ENCODE measurements at regions not wholly inside any gene's neighbourhood (a gene's known extent, or its start where the extent isn't known, plus 50 kb on each side); places are given as distances from the start of the nearest gene placed in this dataset.
"Not testable (repeated sequence)": the region's sequence is repeated elsewhere in the genome, so short reads cannot be mapped to it uniquely, and the experiment has no call there.

DNA sequence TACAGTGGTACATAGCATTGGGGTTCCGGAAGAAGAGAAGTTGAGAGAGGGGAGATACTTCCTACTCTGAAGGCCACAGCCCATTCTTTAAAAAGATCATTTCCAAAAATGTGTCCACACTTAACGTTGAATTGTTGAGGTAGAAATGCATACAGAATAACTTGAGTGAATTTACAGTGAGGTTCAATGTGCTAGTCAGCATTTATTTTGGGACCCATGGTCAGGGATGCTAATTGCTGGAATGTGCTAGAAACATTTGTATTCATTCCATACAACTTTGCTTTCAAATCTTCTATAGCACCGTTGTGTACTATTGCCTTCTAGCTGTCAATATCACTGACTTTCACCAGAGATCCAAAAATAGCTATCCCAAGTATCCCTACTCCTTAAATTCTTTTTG, 325.9 kb downstream of the SATB2 start:
- no peak for DNase-seq (ENCODE audit: low read depth in 2 of 2)

DNA sequence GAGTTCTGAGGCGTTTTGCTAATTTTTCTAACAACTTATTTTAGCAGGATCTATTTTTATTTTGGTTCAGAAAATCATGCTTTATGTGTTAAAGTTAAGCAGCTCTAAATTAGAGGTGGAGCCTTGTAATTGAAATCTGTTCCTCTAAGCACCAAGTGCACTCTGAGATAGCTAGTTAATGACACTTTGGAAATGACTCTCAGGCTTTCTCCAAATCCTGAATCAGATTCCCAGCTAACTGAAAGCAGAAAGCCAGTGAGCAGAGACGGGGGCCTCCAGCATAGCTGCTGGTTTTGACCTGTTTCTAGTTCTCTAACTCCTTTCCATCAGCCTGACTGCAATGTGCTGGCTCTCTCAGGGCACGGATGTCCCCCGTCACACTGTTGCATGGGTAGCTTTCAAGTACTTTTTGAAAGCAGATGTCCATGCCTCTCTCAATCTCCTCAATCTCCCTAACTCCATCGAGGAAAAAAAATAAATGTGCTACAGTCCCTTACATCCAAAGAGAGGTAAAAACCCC, 326.5 kb downstream of the SATB2 start:
- DNase-seq (ENCODE audit: low read depth in 2 of 2) = no peak

DNA sequence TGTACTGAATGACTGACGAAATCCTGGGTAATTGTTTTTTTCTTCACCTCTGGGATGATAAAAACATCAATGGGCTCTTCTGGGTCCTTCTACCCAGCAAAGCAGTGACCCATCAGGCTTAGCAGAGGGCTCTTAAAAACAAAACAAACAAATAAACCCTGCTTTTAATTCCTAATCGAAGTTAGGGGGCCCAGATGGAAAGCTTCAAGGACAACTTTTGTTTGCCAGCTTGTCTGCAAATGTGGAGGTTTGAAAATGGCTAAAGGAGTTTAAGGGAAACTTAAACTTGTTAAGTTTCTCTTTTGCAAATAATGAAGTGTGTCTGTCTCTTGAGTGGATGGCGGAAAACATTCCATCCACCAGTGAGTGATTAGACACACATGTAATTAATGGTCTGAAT, 327.2 kb downstream of the SATB2 start:
- no peak for DNase-seq (ENCODE audit: low read depth in 2 of 2)

DNA sequence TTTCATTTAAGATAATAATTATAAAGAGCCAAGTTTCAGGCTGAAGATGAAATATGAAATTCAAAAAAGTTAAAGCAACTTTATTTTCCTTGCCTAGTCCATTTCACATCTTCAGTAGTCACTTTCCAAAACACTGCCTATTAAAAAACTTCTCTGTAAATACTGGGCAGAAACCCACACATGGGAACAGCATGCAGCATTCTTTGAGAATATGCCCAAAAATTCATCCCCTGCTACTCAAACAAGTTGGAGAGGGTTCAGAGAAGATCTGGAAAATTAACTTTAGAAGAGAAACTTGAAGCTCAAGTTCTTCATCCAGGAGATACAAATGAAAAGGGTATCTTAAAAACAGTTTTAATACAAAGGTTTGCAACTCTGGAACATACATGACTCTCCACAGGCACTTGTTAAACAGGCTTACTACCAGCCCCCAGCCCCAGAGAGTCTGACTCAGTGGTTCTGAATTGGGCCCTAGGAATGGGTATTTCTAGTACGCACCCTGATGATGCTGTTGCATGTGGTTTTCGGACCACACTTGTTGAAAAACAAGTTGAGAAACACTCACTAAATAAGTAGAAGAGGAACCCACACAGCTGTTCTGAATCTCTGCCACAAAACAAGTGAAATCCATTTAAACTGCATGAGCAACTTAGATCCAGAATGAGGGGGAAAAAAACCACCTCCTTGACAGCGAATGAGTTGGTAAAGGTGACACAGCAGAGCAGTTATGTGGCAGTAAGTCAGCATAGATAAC, 329.1 kb downstream of the SATB2 start:
- DNase-seq (ENCODE audit: low read depth in 2 of 2) = no peak

DNA sequence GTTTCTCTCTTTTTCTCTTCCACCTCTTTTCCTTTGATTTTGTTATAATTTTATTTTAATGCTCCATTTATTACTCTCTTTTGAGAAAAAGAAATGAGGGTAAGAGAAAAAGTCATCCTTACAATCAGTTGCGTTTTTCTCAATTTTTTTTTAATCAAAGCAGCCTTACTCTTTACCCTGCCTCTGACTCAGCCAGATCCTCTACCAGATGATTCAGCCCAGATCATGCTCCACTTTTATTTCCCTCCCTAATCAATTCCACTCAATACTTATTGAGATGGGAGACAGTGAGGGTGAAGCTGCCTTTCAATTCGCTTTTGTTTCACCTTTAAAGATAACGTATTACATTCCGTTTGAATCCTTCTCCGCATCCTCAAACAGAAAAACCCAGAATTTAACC, 337.9 kb downstream of the SATB2 start:
- no peak for DNase-seq (ENCODE audit: low read depth in 2 of 2)

DNA sequence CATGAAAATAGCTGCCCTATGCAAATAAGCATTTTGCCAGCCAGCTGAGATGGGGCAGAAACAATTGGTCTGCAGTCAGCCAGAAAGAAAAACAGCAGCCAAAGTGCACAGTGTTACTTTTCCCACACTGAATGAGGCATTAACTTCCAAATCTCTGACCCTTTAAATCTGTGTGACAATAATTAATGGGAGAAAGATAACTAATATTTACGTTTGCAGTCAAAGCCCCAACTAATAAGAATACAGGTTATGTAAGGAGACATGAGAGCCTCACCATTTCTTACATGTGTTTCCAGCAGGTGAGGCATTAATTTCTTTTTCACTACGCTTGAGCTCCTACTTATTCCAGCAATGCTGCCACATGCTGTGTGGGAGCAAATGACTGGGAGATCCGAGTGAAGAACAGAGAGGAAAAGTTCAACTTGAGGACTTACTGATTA, 339.0 kb downstream of the SATB2 start:
- DNase-seq (ENCODE audit: low read depth in 2 of 2) = no peak

DNA sequence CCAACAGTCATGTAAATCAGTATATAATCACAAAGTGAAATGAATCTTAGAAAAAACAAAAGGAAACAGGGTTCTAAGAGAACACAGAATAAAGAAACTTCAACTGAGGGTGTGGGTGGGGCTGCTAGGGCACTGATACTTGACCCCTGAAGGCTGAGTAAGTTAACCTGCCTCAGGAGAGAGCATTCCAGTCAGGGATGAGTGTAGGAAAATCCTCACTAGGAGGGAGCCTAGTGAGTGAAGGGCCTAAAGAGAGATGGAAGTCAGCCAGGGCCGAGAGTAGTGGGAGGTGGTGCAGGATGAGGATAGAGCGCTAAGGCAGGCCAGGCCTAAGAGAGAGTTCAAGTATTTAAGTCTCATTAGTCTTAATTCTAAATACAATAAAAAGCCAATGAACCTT, 342.6 kb downstream of the SATB2 start:
- no peak for DNase-seq (ENCODE audit: low read depth in 2 of 2)

DNA sequence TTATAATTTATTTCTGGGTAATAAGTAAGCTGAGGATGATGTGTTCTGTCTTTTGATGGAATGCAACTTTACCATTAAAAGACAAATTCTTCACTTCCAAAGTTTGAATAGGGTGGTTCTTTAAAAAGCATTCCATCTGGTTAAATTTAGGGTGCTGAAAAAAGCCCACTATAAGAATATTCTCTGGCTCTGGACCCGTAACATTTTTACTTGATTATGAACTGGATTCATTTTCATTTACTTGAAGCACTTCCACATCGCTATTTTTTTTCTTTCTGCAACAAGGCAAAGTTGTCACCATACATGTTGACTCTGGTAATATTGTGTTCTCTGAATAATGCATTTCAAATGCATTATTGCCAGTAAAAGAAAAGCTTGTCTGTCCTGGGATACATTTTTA, 344.6 kb downstream of the SATB2 start:
- DNase-seq (ENCODE audit: low read depth in 2 of 2) = no peak

DNA sequence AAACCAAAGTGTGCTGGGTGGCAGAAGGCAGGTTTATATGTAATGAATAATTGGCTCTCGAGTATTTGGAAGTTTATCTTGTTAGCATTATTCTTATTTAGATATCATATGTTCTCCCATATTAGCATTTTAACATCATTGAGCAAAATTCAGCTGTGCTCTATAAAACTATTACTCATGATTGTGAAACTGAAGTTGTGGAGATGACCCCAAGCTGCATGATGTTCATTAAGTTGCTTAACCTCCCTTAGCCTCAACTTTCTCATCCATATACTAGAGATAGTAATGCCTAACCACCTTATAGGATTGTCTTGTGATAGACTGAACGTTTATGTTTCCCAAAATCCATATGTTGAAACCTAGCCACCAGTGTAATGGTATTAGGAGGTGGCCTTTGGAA, 346.3 kb downstream of the SATB2 start:
- no peak for DNase-seq (ENCODE audit: low read depth in 2 of 2)

DNA sequence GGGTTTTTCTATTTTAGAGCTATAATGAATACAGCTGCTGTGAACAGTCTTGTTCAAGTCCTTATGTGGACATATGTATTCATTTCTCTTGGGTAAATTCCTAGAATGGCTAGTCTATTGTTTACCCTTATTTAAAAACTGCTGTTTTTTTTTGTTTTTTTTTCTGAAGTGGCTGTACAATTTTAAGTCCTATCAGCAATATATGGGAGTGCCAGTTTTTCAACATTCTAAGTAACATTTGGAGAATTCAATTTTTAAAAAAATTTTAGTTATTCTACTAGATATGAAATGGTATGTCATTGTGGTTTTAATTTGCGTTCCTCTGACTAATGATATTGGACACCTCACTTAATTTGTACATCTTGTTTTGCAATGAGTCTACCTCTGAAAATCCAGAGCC, 349.7 kb downstream of the SATB2 start:
- no peak for DNase-seq (ENCODE audit: low read depth in 2 of 2)

DNA sequence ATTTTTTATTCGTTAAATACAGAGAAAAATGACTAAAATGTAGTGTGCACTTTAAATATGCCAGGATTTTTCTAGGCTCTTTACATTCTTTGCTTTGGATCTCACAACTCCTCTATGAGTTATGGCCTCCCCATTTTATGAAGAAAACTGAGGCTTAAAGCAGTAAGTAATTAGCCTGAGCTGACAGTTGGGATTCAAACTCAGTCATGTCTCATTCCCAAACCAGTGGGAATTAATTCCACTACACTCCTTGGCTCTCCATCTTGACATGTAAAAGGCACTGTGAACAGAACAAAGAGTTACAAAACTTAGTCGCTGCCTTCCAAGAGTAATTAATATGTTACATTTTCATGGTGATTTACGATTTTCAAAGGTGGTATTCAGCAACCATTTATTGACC, 351.9 kb downstream of the SATB2 start:
- no peak for DNase-seq (ENCODE audit: low read depth in 2 of 2)

DNA sequence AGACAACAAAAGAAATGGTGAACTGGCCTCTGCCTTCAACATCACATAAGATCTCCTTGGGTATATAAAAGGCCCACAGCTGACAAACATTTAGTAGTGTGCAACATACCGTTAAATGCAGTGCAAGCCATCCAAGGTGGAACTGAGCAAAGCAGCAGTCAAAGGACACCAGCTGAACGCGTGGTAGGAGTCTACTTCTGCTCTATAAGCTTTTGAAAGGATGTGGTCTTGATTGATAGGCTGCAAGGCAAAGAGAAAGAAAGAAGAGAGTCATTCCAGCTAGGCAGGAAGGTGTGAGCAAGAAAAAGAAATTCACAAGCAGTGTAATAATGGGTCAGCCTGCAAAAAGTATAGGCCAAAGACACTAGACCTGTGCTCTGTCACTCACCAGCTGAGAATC, 356.3 kb downstream of the SATB2 start:
- no peak for DNase-seq (ENCODE audit: low read depth in 2 of 2)

DNA sequence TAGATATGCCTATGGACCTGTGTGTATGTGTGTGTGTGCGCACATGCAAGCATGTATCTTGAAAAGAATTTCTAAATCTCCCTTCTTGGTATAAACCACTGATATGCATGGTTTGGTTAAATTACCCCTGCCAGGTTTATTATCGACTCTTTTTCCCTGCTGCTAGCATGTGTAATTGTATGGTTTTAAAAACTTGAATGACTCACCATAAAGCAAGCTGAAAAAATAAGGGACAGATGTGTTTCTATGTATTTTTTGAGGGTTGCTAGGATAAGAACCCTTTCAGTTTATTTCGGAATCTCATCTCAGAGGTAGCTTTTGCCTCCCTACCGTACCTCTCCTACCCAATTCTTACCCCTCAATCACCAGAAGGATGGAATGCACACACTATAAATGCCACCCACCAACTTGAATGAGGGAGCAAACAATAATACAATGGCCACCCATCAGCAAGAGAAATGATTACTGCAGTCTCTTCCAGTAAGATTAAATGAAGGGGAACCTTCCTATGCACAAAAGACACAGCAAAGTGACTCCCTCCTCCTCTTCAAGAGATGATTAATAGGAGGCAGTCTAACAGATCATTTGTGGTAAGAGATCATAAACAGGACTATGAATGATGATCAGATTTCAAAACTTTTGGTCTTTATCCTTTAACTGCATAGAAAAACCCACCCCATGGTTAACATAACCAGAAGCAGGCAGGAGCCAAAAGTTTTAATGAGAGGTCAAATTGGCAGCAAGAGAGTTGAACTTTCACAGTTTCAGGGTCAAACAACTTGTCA, 357.2 kb downstream of the SATB2 start:
- no peak for DNase-seq (ENCODE audit: low read depth in 2 of 2)

DNA sequence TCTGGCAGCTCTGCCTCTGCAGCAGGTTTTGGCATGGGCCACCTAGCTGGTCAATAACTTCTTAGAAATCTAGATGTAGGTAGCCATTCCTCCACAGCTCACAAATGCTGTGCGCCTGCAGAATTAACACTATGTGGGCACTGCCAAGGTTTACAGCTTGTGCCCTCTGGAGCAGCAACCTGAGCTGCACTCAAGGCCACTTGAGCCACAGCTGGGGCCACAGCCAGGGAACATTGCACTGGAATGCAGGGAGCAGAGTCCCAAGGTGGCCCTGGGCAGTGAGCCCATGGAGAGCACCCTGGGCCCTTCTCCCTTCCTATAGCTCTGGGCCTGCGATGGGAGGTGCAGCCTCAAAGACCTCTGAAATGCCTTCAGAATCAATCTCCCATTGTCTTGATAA, 365.3 kb downstream of the SATB2 start:
- DNase-seq (ENCODE audit: low read depth in 2 of 2) = no peak

DNA sequence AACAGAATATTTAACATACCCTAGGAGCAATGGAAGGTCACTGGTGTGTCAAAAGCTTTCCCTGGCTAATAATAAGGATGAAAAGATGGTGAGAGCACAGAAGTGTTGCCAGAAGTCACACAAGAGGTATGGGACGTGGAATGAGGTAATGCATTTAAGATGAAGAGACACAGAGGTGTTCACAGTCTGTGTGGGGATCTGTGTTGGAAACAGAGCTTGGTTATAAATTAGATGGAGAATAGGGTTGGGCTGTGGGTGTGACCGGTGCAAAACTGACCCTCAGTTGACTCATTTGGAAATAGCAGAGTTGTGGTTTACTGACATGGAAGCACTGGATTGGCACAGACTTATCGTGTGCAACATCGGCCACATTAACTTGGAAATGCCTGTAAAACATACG, 372.5 kb downstream of the SATB2 start:
- no peak for DNase-seq (ENCODE audit: low read depth in 2 of 2)

DNA sequence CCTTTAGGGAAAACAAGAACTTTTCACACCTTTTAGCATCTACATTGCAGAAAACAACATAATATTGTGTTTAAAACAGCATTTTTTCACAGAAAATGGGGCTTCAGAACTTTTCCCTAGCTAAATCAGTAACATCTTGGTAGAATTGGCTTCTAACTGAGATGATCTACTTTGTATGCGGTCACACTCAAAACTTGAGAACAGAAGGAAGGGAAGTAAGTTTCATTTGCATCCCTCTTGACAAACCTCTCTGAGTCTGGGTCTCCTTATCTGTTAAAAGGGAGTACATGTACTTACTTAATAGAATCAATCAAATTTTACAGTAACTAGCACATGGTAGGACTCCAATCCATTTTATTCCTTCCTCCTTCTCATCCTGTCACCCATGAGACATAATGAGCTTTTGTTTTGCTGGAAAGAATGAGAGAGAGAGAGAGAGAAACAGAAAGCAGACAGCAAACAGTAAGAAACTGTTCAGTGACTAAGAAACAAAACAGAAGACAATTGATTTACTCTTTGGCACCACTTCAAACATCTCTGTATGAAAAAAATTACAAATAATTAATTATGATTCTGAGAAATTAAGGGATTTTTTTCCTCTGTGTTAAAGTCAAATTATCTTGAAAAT, 387.3 kb downstream of the SATB2 start:
- DNase-seq (ENCODE audit: low read depth in 2 of 2) = no peak

DNA sequence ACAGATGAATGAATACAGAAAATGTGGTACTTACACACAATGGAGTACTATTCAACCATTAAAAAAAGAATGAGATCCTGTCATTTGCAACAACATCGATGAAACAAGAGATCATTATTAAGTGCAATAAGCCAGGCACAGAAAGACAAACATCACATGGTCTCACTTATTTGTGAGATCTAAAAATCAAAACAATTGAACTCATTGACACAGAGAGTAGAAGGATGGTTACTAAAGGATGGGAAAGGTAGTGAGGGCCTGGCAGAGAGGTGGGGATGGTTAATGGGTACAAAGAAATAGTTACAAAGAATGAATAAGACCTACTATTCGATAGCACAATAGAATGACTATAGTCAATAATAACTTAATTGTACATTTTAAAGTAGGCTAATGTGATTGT, 393.5 kb downstream of the SATB2 start:
- no peak for DNase-seq (ENCODE audit: low read depth in 2 of 2)

DNA sequence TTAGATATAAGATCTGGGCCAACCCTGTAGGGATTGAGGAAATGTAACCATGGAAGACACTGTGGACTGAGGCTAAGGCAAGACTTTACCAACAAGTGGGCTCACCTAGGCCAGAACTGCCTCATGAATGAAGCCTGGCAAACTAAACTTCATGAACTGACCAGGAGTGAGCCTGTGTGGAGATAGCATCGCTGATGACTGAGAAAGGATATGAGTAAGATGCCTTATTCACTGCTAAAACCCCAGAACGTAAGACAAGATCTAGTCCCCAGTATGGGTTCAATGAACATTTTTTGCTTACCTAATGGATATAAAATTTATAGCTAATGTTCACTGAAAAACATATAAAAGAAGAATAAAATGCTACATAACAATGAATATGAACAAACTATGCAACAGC, 399.8 kb downstream of the SATB2 start:
- no peak for DNase-seq (ENCODE audit: low read depth in 2 of 2)

DNA sequence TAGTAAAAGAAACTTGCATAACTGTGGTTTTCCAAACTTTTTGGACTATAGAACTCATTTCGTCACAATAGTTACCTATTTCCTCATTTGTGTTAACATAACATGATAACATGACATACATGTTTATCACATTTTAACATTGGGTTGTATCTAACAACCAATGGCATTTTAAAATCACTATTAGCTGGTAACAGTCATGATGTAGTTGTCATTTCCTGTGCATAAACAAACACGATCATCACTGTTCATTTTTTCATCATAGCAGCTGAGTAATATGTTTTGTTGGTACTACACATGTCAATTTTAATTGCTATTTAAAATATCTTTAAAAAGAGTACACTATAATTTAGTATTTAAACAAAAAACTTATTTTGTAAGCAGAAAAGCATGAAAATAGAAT, 402.4 kb downstream of the SATB2 start:
- DNase-seq (ENCODE audit: low read depth in 2 of 2) = no peak

DNA sequence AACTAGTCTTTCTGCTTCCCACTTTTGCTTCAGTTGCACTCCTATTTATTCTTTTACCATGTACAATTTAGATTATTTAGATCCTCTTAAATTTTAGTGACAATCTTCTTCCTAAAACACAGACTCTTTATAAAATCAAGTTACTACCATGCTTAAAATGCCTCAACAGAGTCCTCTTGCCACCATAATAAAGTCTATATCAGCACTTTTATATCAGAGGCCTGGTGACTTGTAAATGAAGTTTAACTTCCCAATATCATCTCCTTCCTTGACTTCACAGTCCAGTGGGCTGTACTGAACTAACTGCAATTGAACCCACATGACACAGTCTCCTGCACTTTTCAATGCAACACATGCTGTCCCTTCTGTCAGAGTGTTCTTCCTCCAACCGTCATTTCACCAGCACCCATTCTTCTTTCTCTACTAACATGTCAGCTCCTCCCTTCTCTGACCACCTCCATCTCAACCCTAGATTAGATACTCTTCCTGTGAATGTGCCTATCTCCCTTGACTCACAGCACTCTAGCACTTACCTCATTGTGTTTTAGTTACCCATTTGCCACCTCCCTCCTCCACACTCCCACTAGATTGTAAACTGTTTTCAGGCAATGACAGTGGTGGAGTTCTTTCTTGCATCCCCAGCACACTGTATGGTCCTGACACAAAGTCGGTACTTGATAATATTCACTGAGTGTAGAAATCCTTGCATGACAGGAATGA, 414.9 kb downstream of the SATB2 start:
- DNase-seq (ENCODE audit: low read depth in 2 of 2) = no peak

DNA sequence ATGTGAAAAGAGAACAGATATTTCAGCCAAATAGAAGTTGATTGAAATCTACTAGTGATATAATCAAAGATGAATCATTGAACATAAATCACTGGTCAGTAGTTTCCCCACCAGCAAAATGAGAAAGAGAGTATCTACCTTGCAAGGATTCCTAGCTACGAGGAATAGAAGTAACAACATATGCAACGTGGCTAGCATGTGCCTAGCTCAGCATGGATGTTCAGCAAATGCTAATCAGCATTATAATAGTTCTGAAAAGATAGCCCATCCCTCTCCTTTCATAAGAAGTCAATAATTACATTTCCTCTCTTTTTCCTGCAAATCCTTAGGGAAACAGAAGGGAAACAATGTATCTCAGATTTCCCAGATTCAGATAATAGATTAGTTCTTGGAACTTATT, 417.2 kb downstream of the SATB2 start:
- no peak for DNase-seq (ENCODE audit: low read depth in 2 of 2)

DNA sequence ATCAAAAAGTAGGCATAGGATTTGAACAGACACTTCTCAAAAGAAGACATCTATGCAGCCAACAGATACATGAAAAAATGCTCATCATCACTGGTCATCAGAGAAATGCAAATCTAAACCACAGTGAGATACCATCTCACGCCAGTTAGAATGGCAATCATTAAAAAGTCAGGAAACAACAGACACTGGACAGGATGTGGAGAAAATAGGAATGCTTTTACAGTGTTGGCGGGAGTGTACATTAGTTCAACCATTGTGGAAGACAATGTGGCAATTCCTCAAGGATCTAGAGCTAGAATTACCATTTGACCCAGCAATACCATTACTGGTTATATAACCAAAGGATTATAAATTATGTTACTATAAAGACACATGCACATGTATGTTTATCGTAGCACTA, 424.0 kb downstream of the SATB2 start:
- not testable (repeated sequence) for DNase-seq (ENCODE audit: low read depth in 2 of 2)

Data from stimulated activated CD4-positive, alpha-beta T cell treated with anti-CD3 and anti-CD28 coated beads, Interleukin-1b, Interleukin-23, amount 100 ng/mL, for 1 hour (primary cell).